ENCODE measurements at regions not wholly inside any gene's neighbourhood (a gene's known extent, or its start where the extent isn't known, plus 50 kb on each side); places are given as distances from the start of the nearest gene placed in this dataset.

- no peaks in the 10 kb centered on the region for H3K36me3 Mint-ChIP-seq
- H3K4me1 Mint-ChIP-seq = no peaks in the 10 kb centered on the region
- no peaks in the 10 kb centered on the region for H3K9me3 Mint-ChIP-seq
- peaks cover 10% of the 10 kb centered on the region for H3K27me3 Mint-ChIP-seq
- no peak overlapping the region for H3K4me3 Mint-ChIP-seq
- no peak overlapping the region for H3K27ac Mint-ChIP-seq
- ATAC-seq (ENCODE audit: low read depth) (no peak), DNase-seq (ENCODE audit: low spot score in 2 of 2) (no peak)
Observed at GRCh38 chr16:66207139-66207882, 159.2 kb upstream of the CDH5 start.

GRCh38 chr16:66206363-66206762, 160.1 kb upstream of the CDH5 start:
- no peaks in the 10 kb centered on the region for H3K36me3 Mint-ChIP-seq
- DNase-seq (ENCODE audit: low spot score in 2 of 2) = no peak
- H3K27ac Mint-ChIP-seq = no peak overlapping the region
- ATAC-seq (ENCODE audit: low read depth) = no peak
- no peak overlapping the region for H3K4me3 Mint-ChIP-seq
- H3K9me3 Mint-ChIP-seq = no peaks in the 10 kb centered on the region
- peaks cover 8% of the 10 kb centered on the region for H3K27me3 Mint-ChIP-seq
- H3K4me1 Mint-ChIP-seq = no peaks in the 10 kb centered on the region

- Mint-ChIP-seq H3K9me3 (no peaks in the 10 kb centered on the region), H3K4me3 (no peak overlapping the region), H3K27ac (no peak overlapping the region), H3K4me1 (no peaks in the 10 kb centered on the region), H3K36me3 (no peaks in the 10 kb centered on the region), H3K27me3 (peaks cover 8% of the 10 kb centered on the region)
- DNase-seq (ENCODE audit: low spot score in 2 of 2) (no peak), ATAC-seq (ENCODE audit: low read depth) (no peak)
Observed at GRCh38 chr16:66205287-66206231, 160.9 kb upstream of the CDH5 start.

GRCh38 chr16:66204756-66205155, 161.7 kb upstream of the CDH5 start:
- Mint-ChIP-seq H3K9me3 (no peaks in the 10 kb centered on the region), H3K27me3 (peaks cover 6% of the 10 kb centered on the region), H3K4me1 (no peaks in the 10 kb centered on the region), H3K36me3 (no peaks in the 10 kb centered on the region), H3K4me3 (no peak overlapping the region), H3K27ac (no peak overlapping the region)
- ATAC-seq (ENCODE audit: low read depth) (no peak), DNase-seq (ENCODE audit: low spot score in 2 of 2) (no peak)

- H3K27ac Mint-ChIP-seq = no peak overlapping the region
- DNase-seq (ENCODE audit: low spot score in 2 of 2) (no peak), ATAC-seq (ENCODE audit: low read depth) (no peak)
- no peak overlapping the region for H3K4me3 Mint-ChIP-seq
- no peaks in the 10 kb centered on the region for H3K4me1 Mint-ChIP-seq
- peaks cover 6% of the 10 kb centered on the region for H3K27me3 Mint-ChIP-seq
- H3K36me3 Mint-ChIP-seq = no peaks in the 10 kb centered on the region
- no peaks in the 10 kb centered on the region for H3K9me3 Mint-ChIP-seq
Observed at GRCh38 chr16:66203476-66203875, 163.0 kb upstream of the CDH5 start.

GRCh38 chr16:66199189-66199588, 167.3 kb upstream of the CDH5 start:
- H3K27me3 Mint-ChIP-seq = peaks cover 6% of the 10 kb centered on the region
- no peak overlapping the region for H3K27ac Mint-ChIP-seq
- H3K9me3 Mint-ChIP-seq = no peaks in the 10 kb centered on the region
- no peaks in the 10 kb centered on the region for H3K4me1 Mint-ChIP-seq
- ATAC-seq (ENCODE audit: low read depth) = no peak
- no peak overlapping the region for H3K4me3 Mint-ChIP-seq
- no peak for DNase-seq (ENCODE audit: low spot score in 2 of 2)
- no peaks in the 10 kb centered on the region for H3K36me3 Mint-ChIP-seq

- H3K9me3 Mint-ChIP-seq = no peaks in the 10 kb centered on the region
- H3K27me3 Mint-ChIP-seq = peaks cover 4% of the 10 kb centered on the region
- H3K4me1 Mint-ChIP-seq = no peaks in the 10 kb centered on the region
- H3K4me3 Mint-ChIP-seq = no peak overlapping the region
- H3K27ac Mint-ChIP-seq = no peak overlapping the region
- no peaks in the 10 kb centered on the region for H3K36me3 Mint-ChIP-seq
- DNase-seq (ENCODE audit: low spot score in 2 of 2) (no peak), ATAC-seq (ENCODE audit: low read depth) (no peak)
Observed at GRCh38 chr16:66198641-66199040, 167.8 kb upstream of the CDH5 start.

GRCh38 chr16:66197668-66198278, 168.7 kb upstream of the CDH5 start:
- no peaks in the 10 kb centered on the region for H3K9me3 Mint-ChIP-seq
- no peaks in the 10 kb centered on the region for H3K4me1 Mint-ChIP-seq
- no peak overlapping the region for H3K27ac Mint-ChIP-seq
- H3K4me3 Mint-ChIP-seq = no peak overlapping the region
- ATAC-seq (ENCODE audit: low read depth) (no peak), DNase-seq (ENCODE audit: low spot score in 2 of 2) (no peak)
- H3K27me3 Mint-ChIP-seq = peaks cover 4% of the 10 kb centered on the region
- no peaks in the 10 kb centered on the region for H3K36me3 Mint-ChIP-seq

- no peak for ATAC-seq (ENCODE audit: low read depth)
- Mint-ChIP-seq H3K27ac (no peak overlapping the region), H3K4me1 (no peaks in the 10 kb centered on the region), H3K27me3 (peaks cover 6% of the 10 kb centered on the region), H3K4me3 (no peak overlapping the region), H3K9me3 (no peaks in the 10 kb centered on the region), H3K36me3 (no peaks in the 10 kb centered on the region)
- no peak for DNase-seq (ENCODE audit: low spot score in 2 of 2)
Observed at GRCh38 chr16:66196770-66197169, 169.7 kb upstream of the CDH5 start.

- H3K9me3 Mint-ChIP-seq = peaks cover 2% of the 10 kb centered on the region
- no peaks in the 10 kb centered on the region for H3K36me3 Mint-ChIP-seq
- no peak overlapping the region for H3K27ac Mint-ChIP-seq
- ATAC-seq (ENCODE audit: low read depth) (no peak), DNase-seq (ENCODE audit: low spot score in 2 of 2) (no peak)
- H3K4me3 Mint-ChIP-seq = no peak overlapping the region
- no peaks in the 10 kb centered on the region for H3K4me1 Mint-ChIP-seq
- H3K27me3 Mint-ChIP-seq = peaks cover 6% of the 10 kb centered on the region
Observed at GRCh38 chr16:66194866-66195265, 171.6 kb upstream of the CDH5 start.

- Mint-ChIP-seq H3K4me1 (no peaks in the 10 kb centered on the region), H3K27me3 (peaks cover 7% of the 10 kb centered on the region)
- no peak for ATAC-seq (ENCODE audit: low read depth)
Observed at GRCh38 chr16:66193543-66194229, 172.8 kb upstream of the CDH5 start.

GRCh38 chr16:66190411-66190810, 176.1 kb upstream of the CDH5 start:
- DNase-seq (ENCODE audit: low spot score in 2 of 2) = no peak
- ATAC-seq (ENCODE audit: low read depth) = no peak
- Mint-ChIP-seq H3K36me3 (no peaks in the 10 kb centered on the region), H3K4me1 (no peaks in the 10 kb centered on the region), H3K27ac (no peak overlapping the region), H3K27me3 (peaks cover 9% of the 10 kb centered on the region), H3K4me3 (no peak overlapping the region), H3K9me3 (peaks cover 2% of the 10 kb centered on the region)

More at GRCh38 chr16:66193543-66194229, 172.8 kb upstream of the CDH5 start:
- no peaks in the 10 kb centered on the region for H3K36me3 Mint-ChIP-seq
- DNase-seq (ENCODE audit: low spot score in 2 of 2) = no peak
- H3K9me3 Mint-ChIP-seq = peaks cover 2% of the 10 kb centered on the region
- no peak overlapping the region for H3K4me3 Mint-ChIP-seq
- no peak overlapping the region for H3K27ac Mint-ChIP-seq

GRCh38 chr16:66189951-66190350, 176.5 kb upstream of the CDH5 start:
- Mint-ChIP-seq H3K36me3 (no peaks in the 10 kb centered on the region), H3K4me3 (no peak overlapping the region), H3K27ac (no peak overlapping the region), H3K9me3 (peaks cover 2% of the 10 kb centered on the region), H3K27me3 (peaks cover 9% of the 10 kb centered on the region), H3K4me1 (no peaks in the 10 kb centered on the region)
- DNase-seq (ENCODE audit: low spot score in 2 of 2) (no peak), ATAC-seq (ENCODE audit: low read depth) (no peak)
